Spleen (tissue), 7 donors: ENCODE measurements at regions not wholly inside any gene's neighbourhood (a gene's known extent, or its start where the extent isn't known, plus 50 kb on each side); places are given as distances from the start of the nearest gene placed in this dataset.

Experiments
- POLR2A ChIP-seq, 3 donors: fragments of 450-650 bp; IDR thresholded peaks; one replicate each; pipeline ENCODE4 v1.5.1; 2017; ENCODE audit warnings: antibody characterized with exemption in 3 of 3, mild to moderate bottlenecking in 1 of 3
- POLR2AphosphoS5 ChIP-seq, 3 donors: sonication (generic); formaldehyde crosslinking; IDR thresholded peaks; one replicate each; pipeline ENCODE4 v1.5.1; 2017; ENCODE audit warnings: antibody characterized with exemption in 3 of 3
- TF ChIP-seq, protein P1 (sequence below), 11 experiments: fragments of 200-600 bp in 7 of 11; fragments of 450-650 bp in 4 of 11; sonication (generic) in 4 of 11; IDR thresholded peaks in 8 of 11; conservative IDR thresholded peaks in 3 of 11; 1 replicate in 7 of 11; 2 replicates in 4 of 11; pipeline versions ENCODE4 v1.4.0 to v1.8.0; 2016 to 2021; ENCODE audit warnings: antibody characterized with exemption in 11 of 11, inconsistent platforms in 4 of 11, mild to moderate bottlenecking in 1 of 11
- donor health status: DM: no; HTN: no; CAD: no; lungs with moderate emphysema.
- donor health status: DM: no; HTN: no; CAD: no.
- donor health status: DM: no; HTN: no; CAD: no.

DNA sequence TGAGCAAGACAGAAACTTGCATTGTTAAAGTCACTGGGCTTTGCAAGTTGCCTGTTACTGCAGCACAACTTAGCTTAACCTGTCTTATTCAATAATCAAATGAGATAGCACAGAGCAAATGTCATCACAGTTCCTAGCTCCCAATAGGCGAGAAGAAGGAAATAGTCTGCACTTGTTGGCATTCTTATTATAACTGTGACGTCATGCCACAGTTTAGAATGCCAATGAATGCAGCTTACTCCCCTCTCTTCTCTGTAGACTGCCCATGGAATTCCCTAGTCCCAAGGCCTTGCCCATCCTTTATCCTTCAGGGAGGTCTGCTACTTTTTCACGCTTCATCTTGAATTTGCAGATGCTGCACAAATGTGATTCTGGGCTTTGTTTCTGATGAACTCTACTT, 1094.9 kb upstream of the AUTS2 start:
- TF ChIP-seq, protein P1, sequence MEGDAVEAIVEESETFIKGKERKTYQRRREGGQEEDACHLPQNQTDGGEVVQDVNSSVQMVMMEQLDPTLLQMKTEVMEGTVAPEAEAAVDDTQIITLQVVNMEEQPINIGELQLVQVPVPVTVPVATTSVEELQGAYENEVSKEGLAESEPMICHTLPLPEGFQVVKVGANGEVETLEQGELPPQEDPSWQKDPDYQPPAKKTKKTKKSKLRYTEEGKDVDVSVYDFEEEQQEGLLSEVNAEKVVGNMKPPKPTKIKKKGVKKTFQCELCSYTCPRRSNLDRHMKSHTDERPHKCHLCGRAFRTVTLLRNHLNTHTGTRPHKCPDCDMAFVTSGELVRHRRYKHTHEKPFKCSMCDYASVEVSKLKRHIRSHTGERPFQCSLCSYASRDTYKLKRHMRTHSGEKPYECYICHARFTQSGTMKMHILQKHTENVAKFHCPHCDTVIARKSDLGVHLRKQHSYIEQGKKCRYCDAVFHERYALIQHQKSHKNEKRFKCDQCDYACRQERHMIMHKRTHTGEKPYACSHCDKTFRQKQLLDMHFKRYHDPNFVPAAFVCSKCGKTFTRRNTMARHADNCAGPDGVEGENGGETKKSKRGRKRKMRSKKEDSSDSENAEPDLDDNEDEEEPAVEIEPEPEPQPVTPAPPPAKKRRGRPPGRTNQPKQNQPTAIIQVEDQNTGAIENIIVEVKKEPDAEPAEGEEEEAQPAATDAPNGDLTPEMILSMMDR (IDR thresholded peaks at IDR 0.05 in 8 of 11, conservative IDR thresholded peaks at IDR 0.05 in 3 of 11): no peak
- TF ChIP-seq POLR2AphosphoS5 (IDR thresholded peaks at IDR 0.05) (no peak), POLR2A (IDR thresholded peaks at IDR 0.05) (no peak)
